Renal pelvis (tissue), 1 donor: ENCODE measurements at regions not wholly inside any gene's neighbourhood (a gene's known extent, or its start where the extent isn't known, plus 50 kb on each side); places are given as distances from the start of the nearest gene placed in this dataset.
A peak's percentile ranks its signal among the peaks of the same experiment; 100 is the strongest.
"Not testable (repeated sequence)": the region's sequence is repeated elsewhere in the genome, so short reads cannot be mapped to it uniquely, and the experiment has no call there.

Experiments used
- DNase-seq: peaks from one replicate; pipeline ENCODE4 v3.0.0-alpha.2; 2013

GRCh38 chr4:73348185-73348584, 55.9 kb upstream of the ALB start:
- DNase-seq: no peak

GRCh38 chr4:73347497-73347896, 56.6 kb upstream of the ALB start:
- DNase-seq: no peak

- no peak for DNase-seq
Measured at GRCh38 chr4:73345399-73345975, 58.6 kb upstream of the ALB start.

GRCh38 chr4:73344106-73344505, 60.0 kb upstream of the ALB start:
- no peak for DNase-seq

- DNase-seq: no peak
Measured at GRCh38 chr4:73343432-73343831, 60.7 kb upstream of the ALB start.

GRCh38 chr4:73341454-73341853, 62.6 kb upstream of the ALB start:
- peak; percentile 22 for DNase-seq

GRCh38 chr4:73340917-73341316, 63.2 kb upstream of the ALB start:
- DNase-seq: no peak

- DNase-seq: no peak
Measured at GRCh38 chr4:73335679-73336078, 68.4 kb upstream of the ALB start.

GRCh38 chr4:73332012-73332411, 72.1 kb upstream of the ALB start:
- not testable (repeated sequence) for DNase-seq

GRCh38 chr4:73329300-73329699, 70.7 kb upstream of the ANKRD17 start:
- no peak for DNase-seq

- not testable (repeated sequence) for DNase-seq
Measured at GRCh38 chr4:73325776-73326175, 67.2 kb upstream of the ANKRD17 start.

GRCh38 chr4:73317092-73317491, 58.5 kb upstream of the ANKRD17 start:
- no peak for DNase-seq

- DNase-seq: no peak
Measured at GRCh38 chr4:73315091-73315490, 56.5 kb upstream of the ANKRD17 start.

- DNase-seq: no peak
Measured at GRCh38 chr4:73312967-73313366, 54.4 kb upstream of the ANKRD17 start.

GRCh38 chr4:73311428-73311827, 52.8 kb upstream of the ANKRD17 start:
- DNase-seq: peak; percentile 3

GRCh38 chr4:73309211-73309610, 50.6 kb upstream of the ANKRD17 start:
- no peak for DNase-seq
